ENCODE measurements at regions not wholly inside any gene's neighbourhood (a gene's known extent, or its start where the extent isn't known, plus 50 kb on each side); places are given as distances from the start of the nearest gene placed in this dataset.

- TF ChIP-seq, protein P1, sequence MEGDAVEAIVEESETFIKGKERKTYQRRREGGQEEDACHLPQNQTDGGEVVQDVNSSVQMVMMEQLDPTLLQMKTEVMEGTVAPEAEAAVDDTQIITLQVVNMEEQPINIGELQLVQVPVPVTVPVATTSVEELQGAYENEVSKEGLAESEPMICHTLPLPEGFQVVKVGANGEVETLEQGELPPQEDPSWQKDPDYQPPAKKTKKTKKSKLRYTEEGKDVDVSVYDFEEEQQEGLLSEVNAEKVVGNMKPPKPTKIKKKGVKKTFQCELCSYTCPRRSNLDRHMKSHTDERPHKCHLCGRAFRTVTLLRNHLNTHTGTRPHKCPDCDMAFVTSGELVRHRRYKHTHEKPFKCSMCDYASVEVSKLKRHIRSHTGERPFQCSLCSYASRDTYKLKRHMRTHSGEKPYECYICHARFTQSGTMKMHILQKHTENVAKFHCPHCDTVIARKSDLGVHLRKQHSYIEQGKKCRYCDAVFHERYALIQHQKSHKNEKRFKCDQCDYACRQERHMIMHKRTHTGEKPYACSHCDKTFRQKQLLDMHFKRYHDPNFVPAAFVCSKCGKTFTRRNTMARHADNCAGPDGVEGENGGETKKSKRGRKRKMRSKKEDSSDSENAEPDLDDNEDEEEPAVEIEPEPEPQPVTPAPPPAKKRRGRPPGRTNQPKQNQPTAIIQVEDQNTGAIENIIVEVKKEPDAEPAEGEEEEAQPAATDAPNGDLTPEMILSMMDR (conservative IDR thresholded peaks at IDR 0.05 in 1 of 2, IDR thresholded peaks at IDR 0.05 in 1 of 2; ENCODE audit: extremely low read depth in 1 of 2, insufficient read depth in 1 of 2, low read depth in 1 of 2, low read length in 2 of 2), result no peak
- TF ChIP-seq EZH2 (IDR thresholded peaks at IDR 0.05; ENCODE audit: borderline replicate concordance, low read length), result no peak
Measured at GRCh38 chr3:44173263-44173662, 68.4 kb upstream of the TOPAZ1 start.

All from mammary epithelial cell (primary cell).